Stomach (tissue), 8 donors: ENCODE measurements at regions not wholly inside any gene's neighbourhood (a gene's known extent, or its start where the extent isn't known, plus 50 kb on each side); places are given as distances from the start of the nearest gene placed in this dataset.

ENCODE experiments used
- DNase-seq, 2 donors: peaks; one replicate each; pipeline versions ENCODE4 v3.0.0 to v3.0.0-alpha.2; 2013 to 2019
- H3K27ac ChIP-seq, 5 donors: fragments of 200-600 bp in 4 of 5; sonication (generic) in 4 of 5; one replicate each; pipeline ENCODE4 v1.5.1; 2013 to 2019; ENCODE audit warnings: mild to moderate bottlenecking in 1 of 5, moderate library complexity in 1 of 5
- H3K27me3 ChIP-seq, 3 donors: fragments of 200-600 bp; sonication (generic); one replicate each; pipeline ENCODE4 v1.5.1; 2017 to 2019; ENCODE audit warnings: mixed run types in 1 of 3
- H3K36me3 ChIP-seq, 4 donors: fragments of 200-600 bp; sonication (generic); 1 replicate in 3 of 4; 2 replicates in 1 of 4; pipeline ENCODE4 v1.5.1; 2016 to 2019
- H3K4me1 ChIP-seq, 4 donors: fragments of 200-600 bp; sonication (generic); one replicate each; pipeline ENCODE4 v1.5.1; 2016 to 2019
- H3K4me3 ChIP-seq, 4 donors: fragments of 200-600 bp; sonication (generic) in 3 of 4; one replicate each; pipeline ENCODE4 v1.5.1; 2016 to 2019; ENCODE audit warnings: mild to moderate bottlenecking in 1 of 4
- H3K9me3 ChIP-seq, 4 donors: fragments of 200-600 bp; sonication (generic); one replicate each; pipeline ENCODE4 v1.5.1; 2016 to 2019
- CTCF ChIP-seq, 7 experiments: fragments of 450-650 bp in 4 of 7; fragments of 200-600 bp in 3 of 7; sonication (generic) in 3 of 7; IDR thresholded peaks; one replicate each; pipeline ENCODE4 v1.5.1; 2016 to 2019; ENCODE audit warnings: antibody characterized with exemption in 7 of 7, control low read depth in 2 of 7, mild to moderate bottlenecking in 1 of 7
- EP300 ChIP-seq: sonication (generic); formaldehyde crosslinking; IDR thresholded peaks from one replicate; pipeline ENCODE4 v1.6.1; 2017; ENCODE audit warnings: antibody characterized with exemption
- POLR2A ChIP-seq, 4 donors: fragments of 450-650 bp; IDR thresholded peaks; one replicate each; pipeline ENCODE4 v1.6.1; 2016; ENCODE audit warnings: antibody characterized with exemption in 4 of 4, control low read depth in 2 of 4, mild to moderate bottlenecking in 1 of 4, moderate library complexity in 1 of 4
- POLR2AphosphoS5 ChIP-seq, 3 donors: sonication (generic); formaldehyde crosslinking; IDR thresholded peaks; one replicate each; pipeline ENCODE4 v1.6.1; 2016; ENCODE audit warnings: antibody characterized with exemption in 3 of 3
- WGBS, 5 donors: extraction: QIAGEN DNeasy Blood & Tissue Kit in 3 of 5; methylation state at CpG; one replicate each; pipeline versions ENCODE4 v1.1.5 to v1.1.7; 2013 to 2018; 5-methylcytosine and 5-hydroxymethylcytosine counted together
- intact Hi-C: fragments of 100-400 bp; cut with DNase I; formaldehyde crosslinking; loops from one replicate; pipeline ENCODE4 v1.15.1; 2023; ENCODE audit warnings: low total_unique reads
- donor health status: healthy with polysubstance abuse.
- donor health status: Bipolar disorder and iron deficiency.
- donor health status: healthy.

DNA sequence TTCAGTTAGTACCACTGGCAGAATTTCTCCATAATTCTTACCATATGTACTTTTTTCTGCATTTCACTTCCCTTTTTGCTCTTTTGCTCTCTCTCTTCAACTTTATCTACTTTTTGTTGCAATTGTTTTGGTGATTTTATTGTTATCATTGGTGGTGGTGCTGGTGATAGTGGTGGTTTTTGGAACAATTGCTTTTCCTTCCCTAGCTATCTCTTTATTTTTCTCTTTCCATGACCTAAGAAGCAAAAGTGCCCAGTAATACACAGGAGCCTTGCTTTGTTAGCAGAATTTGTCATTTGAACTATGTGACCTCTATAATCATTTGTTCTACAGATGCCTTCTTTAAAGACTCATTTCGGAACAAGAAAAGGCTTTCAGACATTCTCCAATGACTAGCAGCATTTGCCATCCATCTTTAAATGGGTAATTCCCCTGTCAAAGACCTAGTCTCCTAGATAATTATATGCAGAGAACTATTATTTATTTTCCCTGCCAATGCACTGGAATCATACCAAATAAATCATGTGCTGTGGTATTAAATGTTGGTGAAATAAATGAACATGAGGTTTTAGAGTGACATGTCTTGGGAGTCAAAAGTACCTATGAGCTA, 154.5 kb downstream of the GASK1B start:
- TF ChIP-seq CTCF (IDR thresholded peaks at IDR 0.05) (no peak), POLR2AphosphoS5 (IDR thresholded peaks at IDR 0.05) (no peak), EP300 (no peak), POLR2A (IDR thresholded peaks at IDR 0.05) (no peak)
- DNase-seq, result no peak
- no peak overlapping the region for H3K4me3 ChIP-seq
- no peaks in the 10 kb centered on the region for H3K36me3 ChIP-seq
- no peaks in the 10 kb centered on the region for H3K9me3 ChIP-seq
- H3K27me3 ChIP-seq, result no peaks in the 10 kb centered on the region
- peaks cover 0 to 11% (median 5%) of the 10 kb centered on the region in 4 donors for H3K4me1 ChIP-seq
- intact Hi-C loops, result no loop called here
- WGBS, 5 donors, result 57 to 87% (median 72%) methylated on average over 1 of the region's 1 CpG
- no peak overlapping the region for H3K27ac ChIP-seq

DNA sequence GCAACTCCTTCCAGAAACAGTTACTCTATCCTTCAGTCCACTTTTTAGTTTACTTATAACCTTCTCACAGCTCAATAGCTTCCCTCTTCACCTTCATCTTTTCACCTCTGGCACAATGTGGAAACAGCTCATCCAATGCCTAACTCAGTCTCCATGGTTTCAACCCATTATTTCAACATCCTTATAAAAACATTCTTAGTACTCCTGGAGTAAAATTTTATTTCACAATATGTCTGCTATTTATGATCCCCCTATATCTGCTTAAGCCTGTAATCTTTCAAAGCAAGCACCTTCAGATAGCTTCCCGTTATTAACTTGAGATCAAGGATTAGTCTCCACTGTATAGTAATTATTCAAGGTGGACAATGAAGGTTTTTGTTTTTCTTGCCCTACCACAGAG, 156.3 kb downstream of the GASK1B start:
- no peak overlapping the region for H3K27ac ChIP-seq
- TF ChIP-seq POLR2AphosphoS5 (IDR thresholded peaks at IDR 0.05) (no peak), CTCF (IDR thresholded peaks at IDR 0.05) (no peak), POLR2A (IDR thresholded peaks at IDR 0.05) (no peak), EP300 (no peak)
- DNase-seq, result no peak

DNA sequence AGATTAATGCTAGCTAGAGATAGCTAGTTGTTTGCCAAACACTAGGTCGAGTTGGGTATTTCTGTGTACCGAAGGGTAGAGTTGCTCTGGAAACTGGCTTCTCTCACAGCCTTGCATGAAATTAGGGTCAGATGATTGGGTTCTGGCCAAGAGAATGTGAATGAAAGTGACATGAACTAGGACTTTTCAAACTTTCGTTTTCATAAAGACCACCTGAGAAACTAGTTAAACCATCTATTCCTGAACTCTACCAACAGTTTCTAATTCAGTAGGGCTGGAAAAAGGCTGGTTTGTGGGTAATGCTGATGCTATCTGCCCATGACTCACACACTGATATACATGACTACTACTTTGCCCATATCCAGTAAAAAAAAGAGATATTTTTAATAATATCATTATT, 157.6 kb downstream of the GASK1B start:
- H3K27ac ChIP-seq, result no peak overlapping the region
- no peaks in the 10 kb centered on the region for H3K9me3 ChIP-seq
- intact Hi-C loops, result no loop called here
- peaks cover 0 to 7% (median 2%) of the 10 kb centered on the region in 4 donors for H3K4me1 ChIP-seq
- no peak overlapping the region for H3K4me3 ChIP-seq
- DNase-seq, result peak in 1 of 2 donors; percentile 13
- no peaks in the 10 kb centered on the region for H3K27me3 ChIP-seq
- TF ChIP-seq EP300 (no peak), CTCF (IDR thresholded peaks at IDR 0.05) (no peak), POLR2A (IDR thresholded peaks at IDR 0.05) (no peak), POLR2AphosphoS5 (IDR thresholded peaks at IDR 0.05) (no peak)
- no peaks in the 10 kb centered on the region for H3K36me3 ChIP-seq
- WGBS, 5 donors, result 31 to 45% (median 34%) methylated on average over 3 of the region's 3 CpGs

More for the DNA sequence above, 156.3 kb downstream of the GASK1B start:
- Histone ChIP-seq H3K4me3 (no peak overlapping the region), H3K27me3 (no peaks in the 10 kb centered on the region), H3K36me3 (no peaks in the 10 kb centered on the region), H3K4me1 (peaks cover 0 to 11% (median 5%) of the 10 kb centered on the region in 4 donors), H3K9me3 (no peaks in the 10 kb centered on the region)
- 58 to 76% (median 61%) methylated on average over 1 of the region's 1 CpG for WGBS, 5 donors
- intact Hi-C loops, result no loop called here

DNA sequence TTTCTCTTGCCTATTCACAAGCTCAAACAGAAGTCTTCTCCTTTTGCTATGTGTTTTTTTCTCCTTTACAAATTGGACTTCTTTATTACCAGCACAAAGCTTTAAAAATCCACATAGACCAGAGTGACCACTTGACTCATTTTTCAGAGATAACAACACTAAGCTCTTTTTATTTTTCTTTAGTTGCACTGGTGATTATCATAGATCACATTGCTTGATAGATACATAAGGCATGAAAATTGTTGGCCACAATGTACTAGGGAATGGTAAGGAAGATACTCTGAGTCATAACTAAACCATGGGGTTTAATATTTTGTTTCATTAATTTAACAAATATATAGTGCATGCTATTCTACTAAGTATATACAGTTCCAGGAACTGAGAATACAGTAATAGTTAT, 159.0 kb downstream of the GASK1B start:
- Histone ChIP-seq H3K9me3 (no peaks in the 10 kb centered on the region), H3K4me1 (no peaks in the 10 kb centered on the region), H3K27ac (no peak overlapping the region), H3K36me3 (no peaks in the 10 kb centered on the region), H3K4me3 (no peak overlapping the region), H3K27me3 (no peaks in the 10 kb centered on the region)
- intact Hi-C loops, result no loop called here
- DNase-seq, result no peak
- TF ChIP-seq CTCF (IDR thresholded peaks at IDR 0.05), result no peak
- TF ChIP-seq POLR2AphosphoS5 (IDR thresholded peaks at IDR 0.05), result no peak
- no peak for TF ChIP-seq POLR2A (IDR thresholded peaks at IDR 0.05)
- no peak for TF ChIP-seq EP300
